GM23338 (cell line): ENCODE measurements at regions not wholly inside any gene's neighbourhood (a gene's known extent, or its start where the extent isn't known, plus 50 kb on each side); places are given as distances from the start of the nearest gene placed in this dataset.

Source experiments
- ATAC-seq: fragments of 200-7000 bp; cut with Tn5 transposase; 3 replicates; pipeline ENCODE4 v1.9.1; 2020
- DNase-seq: peaks from one replicate; pipeline ENCODE4 v3.0.0-alpha.2; 2015; ENCODE audit warnings: low spot score
- H2AFZ ChIP-seq: fragments of 200-600 bp; sonication (generic); 2 replicates; pipeline ENCODE4 v1.8.0; 2016; ENCODE audit warnings: antibody characterized with exemption, mild to moderate bottlenecking, moderate library complexity
- H3F3A ChIP-seq: fragments of 200-600 bp; sonication (generic); replicated peaks from 2 replicates; pipeline ENCODE4 v1.8.0; 2017; ENCODE audit warnings: antibody characterized with exemption, mixed run types, low read depth
- H3K27ac ChIP-seq: fragments of 200-600 bp; sonication (generic); 2 replicates; pipeline ENCODE4 v1.6.1; 2016; ENCODE audit warnings: low read depth
- H3K27me3 ChIP-seq: fragments of 200-600 bp; sonication (generic); 2 replicates; pipeline ENCODE4 v1.8.0; 2016; ENCODE audit warnings: mild to moderate bottlenecking, mixed run types, moderate library complexity; ENCODE audit not compliant: insufficient read depth
- H3K36me3 ChIP-seq: fragments of 200-600 bp; sonication (generic); 2 replicates; pipeline ENCODE4 v1.8.0; 2016; ENCODE audit warnings: mild to moderate bottlenecking; ENCODE audit not compliant: insufficient read depth
- H3K4me1 ChIP-seq: fragments of 200-600 bp; sonication (generic); 2 replicates; pipeline ENCODE4 v1.8.0; 2016; ENCODE audit warnings: mild to moderate bottlenecking, moderate library complexity; ENCODE audit not compliant: insufficient read depth
- H3K4me2 ChIP-seq: fragments of 200-600 bp; sonication (generic); 2 replicates; pipeline ENCODE4 v1.7.1; 2017; ENCODE audit warnings: mixed run types
- H3K4me3 ChIP-seq: fragments of 200-600 bp; sonication (generic); 2 replicates; pipeline ENCODE4 v1.6.1; 2016; ENCODE audit warnings: mixed run types
- H3K79me2 ChIP-seq: fragments of 200-600 bp; sonication (generic); replicated peaks from 2 replicates; pipeline ENCODE4 v1.8.0; 2017; ENCODE audit warnings: mild to moderate bottlenecking; ENCODE audit not compliant: insufficient read depth
- H3K9me2 ChIP-seq: fragments of 200-600 bp; sonication (generic); 2 replicates; pipeline ENCODE4 v1.8.0; 2017; ENCODE audit not compliant: insufficient read depth
- H4K20me1 ChIP-seq: fragments of 200-600 bp; sonication (generic); replicated peaks from 2 replicates; pipeline ENCODE4 v1.8.0; 2017; ENCODE audit warnings: mild to moderate bottlenecking; ENCODE audit not compliant: insufficient read depth
- H3K27ac Mint-ChIP-seq: 2 replicates; pipeline ENCODE4 v1.8.0; 2020; ENCODE audit warnings: inconsistent platforms, mild to moderate bottlenecking, moderate library complexity, mixed read lengths
- H3K27me3 Mint-ChIP-seq: 3 replicates; pipeline ENCODE4 v1.8.0; 2022; ENCODE audit warnings: low read depth, mild to moderate bottlenecking, moderate library complexity, mixed read lengths, inconsistent platforms; ENCODE audit not compliant: insufficient read depth, poor library complexity
- H3K36me3 Mint-ChIP-seq: 3 replicates; pipeline ENCODE4 v1.8.0; 2021; ENCODE audit warnings: low read depth, mild to moderate bottlenecking, inconsistent platforms, moderate library complexity, mixed read lengths
- H3K4me1 Mint-ChIP-seq: 3 replicates; pipeline ENCODE4 v1.8.0; 2020; ENCODE audit warnings: mild to moderate bottlenecking, inconsistent platforms, mixed read lengths
- H3K4me3 Mint-ChIP-seq: 3 replicates; pipeline ENCODE4 v1.8.0; 2021; ENCODE audit warnings: moderate library complexity, mild to moderate bottlenecking, inconsistent platforms, mixed read lengths
- H3K9me3 Mint-ChIP-seq: 3 replicates; pipeline ENCODE4 v1.8.0; 2020; ENCODE audit warnings: moderate library complexity, mild to moderate bottlenecking, inconsistent platforms, mixed read lengths
- CREB1 ChIP-seq: fragments of 250-450 bp; sonication (Bioruptor Pico); IDR thresholded peaks from 2 replicates; pipeline ENCODE4 v1.5.0; 2020; ENCODE audit warnings: low read depth, mild to moderate bottlenecking, moderate library complexity
- ETS1 ChIP-seq: IDR thresholded peaks from 2 replicates; pipeline ENCODE4 v1.6.1; 2016; ENCODE audit warnings: antibody characterized with exemption
- EZH2 ChIP-seq: fragments of 200-600 bp; sonication (generic); IDR thresholded peaks from one replicate; pipeline ENCODE4 v1.8.0; 2017; ENCODE audit warnings: antibody characterized with exemption, mild to moderate bottlenecking, low read depth; ENCODE audit not compliant: unreplicated experiment
- EZH2phosphoT487 ChIP-seq: fragments of 200-600 bp; sonication (generic); IDR thresholded peaks from one replicate; pipeline ENCODE4 v1.8.1; 2018; ENCODE audit warnings: antibody characterized with exemption; ENCODE audit not compliant: unreplicated experiment
- JUNB ChIP-seq: IDR thresholded peaks from one replicate; pipeline ENCODE4 v1.6.1; 2016; ENCODE audit warnings: antibody characterized with exemption; ENCODE audit not compliant: unreplicated experiment
- NANOG ChIP-seq: IDR thresholded peaks from 2 replicates; pipeline ENCODE4 v1.6.1; 2016; ENCODE audit warnings: antibody characterized with exemption, borderline replicate concordance
- POLR2AphosphoS5 ChIP-seq: IDR thresholded peaks from 2 replicates; pipeline ENCODE4 v1.6.1; 2016; ENCODE audit warnings: antibody characterized with exemption, low read depth
- REST ChIP-seq: IDR thresholded peaks from one replicate; pipeline ENCODE4 v1.6.1; 2018; ENCODE audit warnings: antibody characterized with exemption; ENCODE audit not compliant: unreplicated experiment
- STAT1 ChIP-seq: IDR thresholded peaks from one replicate; pipeline ENCODE4 v1.6.1; 2016; ENCODE audit warnings: antibody characterized with exemption; ENCODE audit not compliant: unreplicated experiment

DNA sequence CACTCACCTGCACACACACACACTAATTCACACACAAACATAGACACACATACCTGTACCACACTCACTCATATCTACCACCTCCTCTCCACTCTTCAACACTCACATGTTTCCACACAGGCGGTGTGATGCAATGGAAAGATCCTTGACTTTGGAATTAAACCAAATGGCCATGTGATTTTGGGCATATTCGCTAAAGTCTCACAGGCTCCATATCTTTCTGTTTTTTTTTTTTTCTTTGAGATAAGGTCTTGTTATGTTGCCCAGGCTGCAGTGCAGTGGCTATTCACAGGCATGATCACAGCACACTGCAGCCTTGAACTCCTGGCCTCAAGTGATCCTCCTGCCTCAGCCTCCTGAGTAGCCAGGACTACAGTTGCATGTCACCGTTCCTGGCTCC lies 91.1 kb upstream of the MEX3C start:
- no peak for ATAC-seq
- H4K20me1 ChIP-seq: no peaks in the 10 kb centered on the region

DNA sequence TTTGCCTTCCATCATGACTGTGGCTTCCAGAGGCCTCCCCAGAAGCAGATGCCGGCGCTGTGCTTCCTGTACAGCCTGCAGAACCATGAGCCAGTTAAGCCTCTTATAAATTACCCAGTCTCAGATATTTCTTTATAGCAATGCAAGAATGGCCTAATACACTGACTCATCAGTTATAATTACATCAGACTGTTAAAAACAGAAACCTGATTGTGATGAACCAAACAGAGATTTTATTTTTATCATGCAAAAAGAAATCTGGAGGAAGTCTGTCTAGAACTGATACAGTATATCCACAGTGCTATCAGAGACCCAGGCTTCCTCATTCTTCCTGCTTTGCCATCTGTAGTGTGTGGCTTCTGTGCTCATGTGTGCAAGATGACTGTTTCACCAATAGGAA lies 93.4 kb upstream of the MEX3C start:
- Histone ChIP-seq H3K4me1 (peaks cover 3% of the 10 kb centered on the region; the same call in 1 of the 2 replicates), H3F3A (no peaks in the 10 kb centered on the region), H3K79me2 (no peaks in the 10 kb centered on the region), H3K27ac (no peak overlapping the region), H2AFZ (no peak overlapping the region), H3K4me2 (no peak overlapping the region), H4K20me1 (no peaks in the 10 kb centered on the region), H3K36me3 (no peaks in the 10 kb centered on the region), H3K9me2 (peaks cover 14% of the 10 kb centered on the region; the same call in 1 of the 2 replicates), H3K27me3 (no peaks in the 10 kb centered on the region), H3K4me3 (no peak overlapping the region)
- no peak overlapping the region for H3K27ac Mint-ChIP-seq
- TF ChIP-seq JUNB (no peak), EZH2 (no peak), POLR2AphosphoS5 (no peak), REST (no peak), EZH2phosphoT487 (no peak)
- ATAC-seq (no peak), DNase-seq (no peak)
- peaks cover 4% of the 10 kb centered on the region; the same call in 2 of the 3 replicates for H3K4me1 Mint-ChIP-seq
- no peaks in the 10 kb centered on the region for H3K27me3 Mint-ChIP-seq
- peaks cover 11% of the 10 kb centered on the region for H3K9me3 Mint-ChIP-seq
- no peak overlapping the region for H3K4me3 Mint-ChIP-seq
- H3K36me3 Mint-ChIP-seq: no peaks in the 10 kb centered on the region

More for the DNA sequence above, 91.1 kb upstream of the MEX3C start:
- Histone ChIP-seq H3K36me3 (no peaks in the 10 kb centered on the region), H3K79me2 (no peaks in the 10 kb centered on the region), H3K4me3 (no peak overlapping the region), H3K9me2 (peaks cover 7% of the 10 kb centered on the region; the same call in 1 of the 2 replicates), H3K4me2 (no peak overlapping the region), H3K27ac (no peak overlapping the region), H3K4me1 (peaks cover 7% of the 10 kb centered on the region; the same call in 1 of the 2 replicates), H3F3A (no peaks in the 10 kb centered on the region), H3K27me3 (no peaks in the 10 kb centered on the region), H2AFZ (no peak overlapping the region)
- no peak for DNase-seq
- peaks cover 5% of the 10 kb centered on the region; the same call in 2 of the 3 replicates for H3K4me1 Mint-ChIP-seq
- no peak overlapping the region for H3K4me3 Mint-ChIP-seq
- peaks cover 11% of the 10 kb centered on the region for H3K9me3 Mint-ChIP-seq
- no peak overlapping the region for H3K27ac Mint-ChIP-seq
- no peaks in the 10 kb centered on the region for H3K27me3 Mint-ChIP-seq
- TF ChIP-seq NANOG (no peak), POLR2AphosphoS5 (no peak), REST (no peak), CREB1 (no peak), EZH2 (no peak), ETS1 (no peak), EZH2phosphoT487 (no peak), STAT1 (no peak), JUNB (no peak)
- H3K36me3 Mint-ChIP-seq: no peaks in the 10 kb centered on the region
